ENCODE measurements at regions not wholly inside any gene's neighbourhood (a gene's known extent, or its start where the extent isn't known, plus 50 kb on each side); places are given as distances from the start of the nearest gene placed in this dataset.

GRCh38 chr6:140083375-140083774 is 708.9 kb upstream of the CITED2 start:
- H3K9me3 ChIP-seq (replicated peaks) = no peaks in the 10 kb centered on the region
- no peak for TF ChIP-seq CTCF (IDR thresholded peaks at IDR 0.05; ENCODE audit: borderline replicate concordance)
- peaks cover 38% of the 10 kb centered on the region for H3K4me1 ChIP-seq
- no peaks in the 10 kb centered on the region for H3K27me3 ChIP-seq (ENCODE audit: low read depth)
- DNase-seq = no peak
- intact Hi-C loops (cut with micrococcal nuclease) = no loop called here
- H3K36me3 ChIP-seq = no peaks in the 10 kb centered on the region
- H3K4me3 ChIP-seq = peak overlapping the region; percentile 3
- peak overlapping the region; percentile 92 for H3K27ac ChIP-seq (replicated peaks)

GRCh38 chr6:140082867-140083297 is 708.4 kb upstream of the CITED2 start:
- DNase-seq = no peak
- intact Hi-C loops (cut with micrococcal nuclease) = no loop called here
- H3K27ac ChIP-seq (replicated peaks) = peak overlapping the region; percentile 92

GRCh38 chr6:140079328-140079727 is 704.9 kb upstream of the CITED2 start:
- DNase-seq = peak; percentile 47
- intact Hi-C loops (cut with micrococcal nuclease) = no loop called here
- H3K4me3 ChIP-seq = peak overlapping the region; percentile 54

More at GRCh38 chr6:140082867-140083297, 708.4 kb upstream of the CITED2 start:
- no peaks in the 10 kb centered on the region for H3K9me3 ChIP-seq (replicated peaks)
- H3K4me3 ChIP-seq = peak overlapping the region; percentile 3
- no peaks in the 10 kb centered on the region for H3K36me3 ChIP-seq
- H3K27me3 ChIP-seq (ENCODE audit: low read depth) = no peaks in the 10 kb centered on the region
- peaks cover 43% of the 10 kb centered on the region for H3K4me1 ChIP-seq
- TF ChIP-seq CTCF (IDR thresholded peaks at IDR 0.05; ENCODE audit: borderline replicate concordance) = no peak

DNA sequence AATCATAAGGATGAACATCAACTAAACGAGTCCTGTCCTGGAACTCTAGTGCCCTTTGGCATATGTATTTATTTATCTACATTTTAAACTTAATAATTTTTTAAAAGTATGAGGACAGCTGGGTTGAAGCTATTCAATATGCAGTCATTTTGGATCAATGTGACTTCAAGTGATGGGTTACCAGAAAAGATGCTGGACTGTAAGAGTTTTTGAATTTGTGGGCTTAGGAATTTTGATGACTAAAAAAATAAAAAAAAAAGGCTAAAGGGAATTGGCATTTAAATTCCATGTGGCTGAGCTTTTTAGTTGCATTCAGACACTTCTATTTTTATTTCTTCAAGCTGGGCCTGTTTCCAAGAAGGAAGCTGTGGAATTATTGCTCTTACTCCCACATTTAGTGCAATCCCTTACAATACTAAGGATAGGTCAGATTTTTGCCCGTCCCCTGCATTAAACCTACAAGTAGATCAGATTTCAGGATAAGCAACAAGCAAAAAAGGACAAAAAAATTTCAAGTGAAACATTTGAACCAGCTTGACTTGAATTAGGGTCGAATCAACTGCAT is 704.2 kb upstream of the CITED2 start:
- intact Hi-C loops (cut with micrococcal nuclease) = no loop called here
- peaks cover 51% of the 10 kb centered on the region for H3K4me1 ChIP-seq
- peak overlapping the region; percentile 92 for H3K27ac ChIP-seq (replicated peaks)
- no peaks in the 10 kb centered on the region for H3K36me3 ChIP-seq
- peak overlapping the region; percentile 37 for H3K4me3 ChIP-seq
- H3K27me3 ChIP-seq (ENCODE audit: low read depth) = no peaks in the 10 kb centered on the region
- no peak for TF ChIP-seq CTCF (IDR thresholded peaks at IDR 0.05; ENCODE audit: borderline replicate concordance)
- no peaks in the 10 kb centered on the region for H3K9me3 ChIP-seq (replicated peaks)
- no peak for DNase-seq

More at GRCh38 chr6:140079328-140079727, 704.9 kb upstream of the CITED2 start:
- Histone ChIP-seq H3K9me3 (replicated peaks) (no peaks in the 10 kb centered on the region), H3K4me1 (peaks cover 51% of the 10 kb centered on the region), H3K36me3 (no peaks in the 10 kb centered on the region), H3K27ac (replicated peaks) (peak overlapping the region; percentile 92), H3K27me3 (ENCODE audit: low read depth) (no peaks in the 10 kb centered on the region)
- TF ChIP-seq CTCF (IDR thresholded peaks at IDR 0.05; ENCODE audit: borderline replicate concordance) = no peak

GRCh38 chr6:140077827-140078560 is 703.5 kb upstream of the CITED2 start:
- intact Hi-C loops (cut with micrococcal nuclease) = no loop called here

More at GRCh38 chr6:140077827-140078560, 703.5 kb upstream of the CITED2 start:
- DNase-seq = no peak
- H3K4me3 ChIP-seq = no peak overlapping the region
- no peaks in the 10 kb centered on the region for H3K27me3 ChIP-seq (ENCODE audit: low read depth)
- H3K27ac ChIP-seq (replicated peaks) = peak overlapping the region; percentile 92
- peaks cover 52% of the 10 kb centered on the region for H3K4me1 ChIP-seq
- no peak for TF ChIP-seq CTCF (IDR thresholded peaks at IDR 0.05; ENCODE audit: borderline replicate concordance)
- no peaks in the 10 kb centered on the region for H3K9me3 ChIP-seq (replicated peaks)
- H3K36me3 ChIP-seq = no peaks in the 10 kb centered on the region
